Endothelial cell of umbilical vein (primary cell): ENCODE measurements at regions not wholly inside any gene's neighbourhood (a gene's known extent, or its start where the extent isn't known, plus 50 kb on each side); places are given as distances from the start of the nearest gene placed in this dataset.
A peak's percentile ranks its signal among the peaks of the same experiment; 100 is the strongest.

ENCODE experiments used
- BruUV-seq: library from RNA; stranded (reverse); fragments of 400-500 nt; replicated peaks from 2 replicates; lab custom pipeline; 2021; lab: Mats Ljungman, UMichigan
- CTCF ChIA-PET: fragments of 300-600, 350-600 bp; sonication (Branson Sonifier 250); formaldehyde crosslinking; loops from one replicate; lab custom pipeline; 2021; ENCODE audit warnings: antibody characterized with exemption, inconsistent platforms; lab: Charles Lee
- POLR2A ChIA-PET: fragments of 300-600, 350-600 bp; sonication (Branson Sonifier 250); formaldehyde crosslinking; loops from one replicate; lab custom pipeline; 2021; ENCODE audit warnings: antibody characterized with exemption, inconsistent platforms; lab: Charles Lee
- DNase-seq: peaks from one replicate; pipeline ENCODE4 v3.0.0-alpha.2; 2011; ENCODE audit warnings: low read depth, low spot score
- FAIRE-seq: peaks from 2 replicates; lab custom pipeline; 2011; peaks lifted over from hg19 to GRCh38; lab: Jason Lieb, UNC
- H2AFZ ChIP-seq: 2 replicates; pipeline ENCODE4 v1.6.0; 2012; ENCODE audit warnings: low read depth, low read length, control low read depth, inconsistent platforms
- H3K27ac ChIP-seq: 2 replicates; pipeline ENCODE4 v1.5.1; 2011; ENCODE audit warnings: low read depth, mild to moderate bottlenecking, control low read depth, low read length, moderate library complexity; ENCODE audit not compliant: insufficient read depth
- H3K27me3 ChIP-seq, 2 experiments: 2 replicates each; pipeline versions ENCODE4 v1.6.0 to v1.6.1; 2011; ENCODE audit warnings: low read length in 2 of 2, mixed read lengths in 1 of 2; ENCODE audit not compliant: control insufficient read depth in 2 of 2, insufficient read depth in 2 of 2
- H3K36me3 ChIP-seq, 2 experiments: 2 replicates in 1 of 2; 3 replicates in 1 of 2; pipeline ENCODE4 v1.5.1; 2011; ENCODE audit warnings: low read length in 2 of 2, mild to moderate bottlenecking in 1 of 2, moderate library complexity in 1 of 2; ENCODE audit not compliant: control insufficient read depth in 2 of 2, insufficient read depth in 2 of 2; ENCODE audit errors: extremely low read depth in 1 of 2
- H3K4me1 ChIP-seq: 3 replicates; pipeline ENCODE4 v1.5.1; 2011; ENCODE audit warnings: mild to moderate bottlenecking, low read length; ENCODE audit not compliant: control insufficient read depth, insufficient read depth; ENCODE audit errors: extremely low read depth
- H3K4me2 ChIP-seq: 2 replicates; pipeline ENCODE4 v1.6.1; 2011; ENCODE audit warnings: low read length, control low read depth, mixed read lengths; ENCODE audit not compliant: insufficient read depth
- H3K4me3 ChIP-seq, 3 experiments: fragments of 200-600 bp in 1 of 3; sonication (generic), shearing (Covaris generic) in 1 of 3; replicated peaks in 1 of 3; 2 replicates each; pipeline ENCODE4 v1.5.1; 2011 to 2016; ENCODE audit warnings: control low read depth in 3 of 3, low read length in 3 of 3, mild to moderate bottlenecking in 2 of 3, inconsistent platforms in 1 of 3, low read depth in 1 of 3, moderate library complexity in 1 of 3; ENCODE audit not compliant: insufficient read depth in 1 of 3
- H3K79me2 ChIP-seq: 2 replicates; pipeline ENCODE4 v1.6.0; 2012; ENCODE audit warnings: low read length, inconsistent platforms; ENCODE audit not compliant: control insufficient read depth, insufficient read depth
- H3K9ac ChIP-seq: replicated peaks from 2 replicates; pipeline ENCODE3; 2011; ENCODE audit warnings: low read length, control low read depth; ENCODE audit not compliant: insufficient read depth; ENCODE audit errors: extremely low read depth
- H3K9me1 ChIP-seq: replicated peaks from 3 replicates; pipeline ENCODE4 v1.6.0; 2011; ENCODE audit warnings: mild to moderate bottlenecking, low read length; ENCODE audit not compliant: control insufficient read depth, insufficient read depth; ENCODE audit errors: extremely low read depth
- H3K9me3 ChIP-seq: replicated peaks from 2 replicates; pipeline ENCODE4 v1.5.1; 2012; ENCODE audit warnings: low read length, inconsistent platforms; ENCODE audit not compliant: control insufficient read depth, insufficient read depth
- H4K20me1 ChIP-seq: replicated peaks from 2 replicates; pipeline ENCODE3; 2011; ENCODE audit warnings: mild to moderate bottlenecking, low read length; ENCODE audit not compliant: control insufficient read depth, insufficient read depth; ENCODE audit errors: extremely low read depth
- EZH2 ChIP-seq: IDR thresholded peaks from 2 replicates; pipeline ENCODE4 v1.6.1; 2012; ENCODE audit warnings: borderline replicate concordance, low read depth, mild to moderate bottlenecking, moderate library complexity, low read length, inconsistent platforms; ENCODE audit not compliant: severe bottlenecking
- FOS ChIP-seq: IDR thresholded peaks from 2 replicates; pipeline ENCODE4 v1.6.1; 2011; ENCODE audit warnings: mild to moderate bottlenecking, low read length, moderate library complexity, borderline replicate concordance; ENCODE audit not compliant: insufficient read depth
- GATA2 ChIP-seq: IDR thresholded peaks from 2 replicates; pipeline ENCODE4 v1.7.0; 2011; ENCODE audit warnings: low read depth, mild to moderate bottlenecking, moderate library complexity, mixed read lengths, low read length; ENCODE audit not compliant: insufficient read length, insufficient read depth
- JUN ChIP-seq: IDR thresholded peaks from 2 replicates; pipeline ENCODE4 v1.6.1; 2011; ENCODE audit warnings: borderline replicate concordance, low read depth; ENCODE audit not compliant: insufficient read length, insufficient read depth
- MYC ChIP-seq: IDR thresholded peaks from one replicate; pipeline ENCODE4 v1.6.1; 2011; ENCODE audit warnings: mild to moderate bottlenecking, low read depth, low read length
- POLR2A ChIP-seq: IDR thresholded peaks from 2 replicates; pipeline ENCODE4 v1.6.1; 2012; ENCODE audit warnings: low read depth, mild to moderate bottlenecking, control low read depth, low read length
- POLR2AphosphoS5 ChIP-seq: IDR thresholded peaks from 2 replicates; pipeline ENCODE4 v1.6.1; 2012; ENCODE audit warnings: low read depth, mild to moderate bottlenecking, control low read depth, low read length, moderate library complexity; ENCODE audit not compliant: insufficient read depth
- dilution Hi-C: fragments of 300-500 bp; cut with MboI; formaldehyde crosslinking; loops from one replicate; pipeline ENCODE4 v1.15.0; 2019; ENCODE audit warnings: low sequenced_read_pairs; ENCODE audit not compliant: extremely low pct_ligation_motif_present
- intact Hi-C: fragments of 100-400 bp; cut with micrococcal nuclease; formaldehyde crosslinking; loops from one replicate; pipeline ENCODE4 v1.10.0; 2022
- TF ChIP-seq, protein P1 (sequence below): IDR thresholded peaks from 2 replicates; pipeline ENCODE4 v1.6.1; 2011; ENCODE audit not compliant: insufficient read depth, insufficient read length
- TF ChIP-seq, protein P2 (sequence below), 2 donors: IDR thresholded peaks; 1 replicate in 1 of 2; 2 replicates in 1 of 2; pipeline ENCODE4 v1.5.1; 2011; ENCODE audit warnings: low read length in 2 of 2, mild to moderate bottlenecking in 2 of 2, moderate library complexity in 2 of 2, control low read depth in 1 of 2, inconsistent platforms in 1 of 2, low read depth in 1 of 2; ENCODE audit not compliant: insufficient read depth in 1 of 2; ENCODE audit errors: extremely low read depth in 1 of 2

DNA sequence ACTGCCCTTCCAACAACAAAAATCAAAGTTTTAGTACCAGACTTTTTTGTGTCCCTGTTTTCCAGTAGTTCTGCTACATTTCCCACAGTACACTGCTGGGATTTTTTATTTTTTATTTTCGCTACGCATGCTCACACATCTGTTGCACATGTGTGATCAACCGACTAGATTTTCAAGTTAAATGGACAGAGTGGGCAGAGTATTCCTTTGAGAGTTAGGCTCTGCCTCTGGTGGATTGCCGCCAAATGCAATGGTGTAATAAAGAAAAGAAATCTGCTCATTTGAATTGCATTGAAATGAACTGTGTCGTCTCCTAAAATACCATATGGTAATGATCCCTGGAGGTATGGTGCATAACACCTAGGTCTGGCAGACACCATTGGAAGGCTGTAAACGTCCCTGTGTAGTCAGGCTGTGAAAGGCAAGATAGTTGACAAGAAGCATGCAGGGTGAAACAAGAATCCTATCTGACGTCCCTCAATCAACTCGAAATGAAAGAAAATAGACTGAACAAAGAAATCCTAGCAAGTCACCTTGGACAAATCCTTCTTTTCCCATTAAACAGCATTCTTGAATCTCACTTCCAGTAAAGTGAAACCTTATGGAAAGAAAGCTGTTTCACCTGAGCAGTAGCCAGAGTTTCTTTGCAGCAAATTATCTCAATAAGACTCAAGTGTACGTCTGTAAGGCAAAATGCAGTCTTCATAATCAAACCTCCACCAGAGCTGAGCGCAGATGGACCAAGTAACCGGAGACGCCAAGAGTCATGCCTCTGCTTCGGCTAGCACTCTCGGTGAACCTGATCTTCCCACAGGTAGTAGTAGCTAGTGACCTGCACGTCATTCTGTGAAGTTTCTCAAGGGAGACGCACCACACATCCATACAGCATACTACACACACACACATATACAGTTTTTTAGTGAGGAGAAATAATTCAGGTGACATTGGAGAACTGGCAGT lies 357.3 kb downstream of the CRPPA start:
- Histone ChIP-seq H3K79me2 (no peaks in the 10 kb centered on the region), H3K27ac (peak overlapping the region; percentile 88), H4K20me1 (no peaks in the 10 kb centered on the region), H2AFZ (no peak overlapping the region), H3K27me3 (no peaks in the 10 kb centered on the region), H3K9ac (peak overlapping the region; percentile 77), H3K4me1 (peaks cover 37% of the 10 kb centered on the region), H3K36me3 (no peaks in the 10 kb centered on the region), H3K4me3 (no peak overlapping the region), H3K9me1 (no peaks in the 10 kb centered on the region), H3K9me3 (no peaks in the 10 kb centered on the region), H3K4me2 (peak overlapping the region; percentile 85)
- BruUV-seq, result no TSS peak
- ChIA-PET CTCF (interaction anchor here (1.9 kb wide), 1 partner anchor 343 kb away, joined by 11 read pairs; no protein-coding TSS in a partner anchor), POLR2A (no interaction called here)
- TF ChIP-seq GATA2 (no peak), FOS (no peak), EZH2 (no peak), MYC (no peak), JUN (no peak), POLR2AphosphoS5 (no peak), POLR2A (no peak)
- TF ChIP-seq, protein P1, sequence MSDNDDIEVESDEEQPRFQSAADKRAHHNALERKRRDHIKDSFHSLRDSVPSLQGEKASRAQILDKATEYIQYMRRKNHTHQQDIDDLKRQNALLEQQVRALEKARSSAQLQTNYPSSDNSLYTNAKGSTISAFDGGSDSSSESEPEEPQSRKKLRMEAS, result no peak
- TF ChIP-seq, protein P2, sequence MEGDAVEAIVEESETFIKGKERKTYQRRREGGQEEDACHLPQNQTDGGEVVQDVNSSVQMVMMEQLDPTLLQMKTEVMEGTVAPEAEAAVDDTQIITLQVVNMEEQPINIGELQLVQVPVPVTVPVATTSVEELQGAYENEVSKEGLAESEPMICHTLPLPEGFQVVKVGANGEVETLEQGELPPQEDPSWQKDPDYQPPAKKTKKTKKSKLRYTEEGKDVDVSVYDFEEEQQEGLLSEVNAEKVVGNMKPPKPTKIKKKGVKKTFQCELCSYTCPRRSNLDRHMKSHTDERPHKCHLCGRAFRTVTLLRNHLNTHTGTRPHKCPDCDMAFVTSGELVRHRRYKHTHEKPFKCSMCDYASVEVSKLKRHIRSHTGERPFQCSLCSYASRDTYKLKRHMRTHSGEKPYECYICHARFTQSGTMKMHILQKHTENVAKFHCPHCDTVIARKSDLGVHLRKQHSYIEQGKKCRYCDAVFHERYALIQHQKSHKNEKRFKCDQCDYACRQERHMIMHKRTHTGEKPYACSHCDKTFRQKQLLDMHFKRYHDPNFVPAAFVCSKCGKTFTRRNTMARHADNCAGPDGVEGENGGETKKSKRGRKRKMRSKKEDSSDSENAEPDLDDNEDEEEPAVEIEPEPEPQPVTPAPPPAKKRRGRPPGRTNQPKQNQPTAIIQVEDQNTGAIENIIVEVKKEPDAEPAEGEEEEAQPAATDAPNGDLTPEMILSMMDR (IDR thresholded peaks at IDR 0.05; ENCODE audit: extremely low read depth in 1 of 2, insufficient read depth in 1 of 2, low read depth in 1 of 2, low read length in 2 of 2), result no peak
- DNase-seq (no peak), FAIRE-seq (no peak)
- intact Hi-C loops, result loop anchor here (2.0 kb wide), 3 partner anchors 65 to 1315 kb away; no protein-coding TSS in a partner anchor
- dilution Hi-C loops, result no loop called here
